Hippocampal formation (tissue), 2 donors: ENCODE measurements at regions not wholly inside any gene's neighbourhood (a gene's known extent, or its start where the extent isn't known, plus 50 kb on each side); places are given as distances from the start of the nearest gene placed in this dataset.

ENCODE experiments used
- DNase-seq, 2 donors: peaks; one replicate each; lab custom pipeline; 2025; lab: John Stamatoyannopoulos, UW

DNA sequence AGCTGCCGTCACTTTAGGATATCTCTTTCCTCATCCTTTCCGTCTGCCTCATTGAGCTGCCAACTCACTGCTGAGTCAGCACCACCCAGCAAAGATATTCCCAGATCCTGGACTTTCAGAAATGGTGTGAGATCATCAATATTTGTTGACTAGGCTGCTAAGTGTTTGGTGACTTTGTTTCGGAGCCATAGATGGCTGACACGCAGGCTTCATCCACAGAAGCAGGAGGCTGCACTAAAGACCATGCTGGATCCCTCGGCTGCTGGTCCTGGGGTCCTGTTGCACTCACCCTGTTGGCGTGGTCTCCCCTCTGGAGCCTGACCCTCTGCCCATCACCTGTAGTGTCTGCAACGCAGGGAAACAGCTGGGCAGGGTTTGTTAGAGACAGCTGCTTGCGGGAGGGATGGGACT lies 96.5 kb downstream of the ERMARD start:
- DNase-seq = no peak

DNA sequence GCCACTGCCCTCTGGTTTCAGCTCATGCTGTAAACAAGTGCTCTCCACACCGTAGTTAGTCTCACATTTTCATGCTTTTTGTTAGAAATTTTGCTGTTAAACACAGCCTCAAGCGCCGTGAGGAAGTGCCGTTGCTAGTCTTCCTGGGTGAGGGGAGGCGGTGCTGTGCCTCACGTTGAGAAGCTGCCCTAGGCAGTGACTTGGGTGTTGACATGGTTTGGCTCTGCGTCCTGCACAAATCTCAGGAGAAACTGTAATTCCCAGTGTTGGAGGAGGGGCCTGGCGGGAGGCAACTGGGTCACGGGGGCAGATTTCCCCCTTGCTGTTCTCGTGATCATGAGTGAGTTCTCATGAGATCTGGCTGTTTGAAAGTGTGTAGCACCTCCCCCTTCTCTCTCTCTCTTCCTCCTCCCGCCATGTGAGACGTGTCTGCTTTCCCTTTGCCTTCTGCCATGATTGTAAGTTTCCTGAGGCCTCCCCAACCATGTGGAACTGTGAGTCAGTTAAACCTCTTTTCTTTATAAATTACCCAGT lies 95.8 kb downstream of the ERMARD start:
- no peak for DNase-seq

GRCh38 chr6:169846286-169847056 lies 95.0 kb downstream of the ERMARD start:
- DNase-seq = no peak

DNA sequence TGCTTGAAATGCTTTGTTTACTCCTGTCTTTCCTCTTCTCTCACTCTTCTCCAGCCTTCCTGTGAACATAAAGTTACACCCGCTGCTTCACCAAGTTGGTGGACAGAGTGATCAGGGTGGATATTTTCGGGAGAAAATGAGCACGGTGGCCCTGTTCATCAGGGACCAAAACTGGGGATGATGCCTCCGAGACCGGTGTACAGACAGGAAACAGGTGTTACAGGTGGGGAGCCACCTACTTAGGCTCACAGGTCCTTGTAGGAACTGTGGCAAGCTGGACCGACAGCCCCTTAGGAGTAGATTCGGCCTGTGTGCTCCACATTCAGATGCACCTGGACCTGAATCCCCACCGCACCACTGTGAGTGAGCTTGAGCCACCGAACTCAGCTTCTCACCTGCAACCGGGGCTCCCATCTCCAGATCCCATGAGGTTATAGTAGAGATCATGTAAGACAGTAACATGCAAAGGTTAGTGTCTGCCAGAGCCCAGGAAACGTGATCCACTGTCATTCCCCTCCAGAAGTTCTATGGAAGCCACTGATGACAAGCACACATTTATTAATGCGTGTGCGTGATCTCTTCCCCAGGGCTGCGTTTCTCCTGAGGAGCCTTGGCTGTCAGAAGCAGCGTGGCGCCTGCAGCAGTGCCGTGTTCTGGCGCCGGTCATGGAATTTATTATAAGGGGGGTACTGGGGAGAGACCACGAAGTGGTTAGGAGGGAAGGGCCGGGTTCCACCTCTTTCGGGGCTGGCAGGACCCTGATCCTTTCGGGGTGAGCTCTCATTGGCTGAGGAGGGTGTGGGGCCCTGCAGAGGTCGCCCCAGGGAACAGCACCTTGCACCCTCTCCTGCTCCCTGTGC lies 94.2 kb downstream of the ERMARD start:
- DNase-seq = no peak

DNA sequence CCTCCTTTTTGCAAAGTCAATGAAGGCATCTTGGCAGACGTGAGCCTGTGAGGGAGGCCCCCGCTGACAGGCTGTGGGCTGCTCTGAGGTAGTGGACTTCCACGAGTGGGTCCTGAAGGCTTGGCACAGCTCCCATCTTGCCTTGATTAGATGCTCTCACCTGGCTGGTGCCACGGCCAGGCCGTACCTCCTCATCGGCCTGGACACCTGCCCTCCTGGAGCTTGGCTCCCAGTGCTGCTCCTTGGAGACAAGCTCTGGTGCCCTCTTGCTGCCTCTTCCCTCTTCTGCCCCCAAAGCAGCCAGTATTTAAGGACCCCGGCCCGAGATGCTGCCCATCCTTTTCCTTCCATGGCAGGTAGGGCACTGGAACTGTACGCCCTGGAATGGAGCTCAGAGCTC lies 93.5 kb downstream of the ERMARD start:
- no peak for DNase-seq

- no peak for DNase-seq
These were observed 92.6 kb downstream of the ERMARD start for GRCh38 chr6:169843991-169844390.

- no peak for DNase-seq
These were observed 91.7 kb downstream of the ERMARD start for GRCh38 chr6:169843110-169843509.

DNA sequence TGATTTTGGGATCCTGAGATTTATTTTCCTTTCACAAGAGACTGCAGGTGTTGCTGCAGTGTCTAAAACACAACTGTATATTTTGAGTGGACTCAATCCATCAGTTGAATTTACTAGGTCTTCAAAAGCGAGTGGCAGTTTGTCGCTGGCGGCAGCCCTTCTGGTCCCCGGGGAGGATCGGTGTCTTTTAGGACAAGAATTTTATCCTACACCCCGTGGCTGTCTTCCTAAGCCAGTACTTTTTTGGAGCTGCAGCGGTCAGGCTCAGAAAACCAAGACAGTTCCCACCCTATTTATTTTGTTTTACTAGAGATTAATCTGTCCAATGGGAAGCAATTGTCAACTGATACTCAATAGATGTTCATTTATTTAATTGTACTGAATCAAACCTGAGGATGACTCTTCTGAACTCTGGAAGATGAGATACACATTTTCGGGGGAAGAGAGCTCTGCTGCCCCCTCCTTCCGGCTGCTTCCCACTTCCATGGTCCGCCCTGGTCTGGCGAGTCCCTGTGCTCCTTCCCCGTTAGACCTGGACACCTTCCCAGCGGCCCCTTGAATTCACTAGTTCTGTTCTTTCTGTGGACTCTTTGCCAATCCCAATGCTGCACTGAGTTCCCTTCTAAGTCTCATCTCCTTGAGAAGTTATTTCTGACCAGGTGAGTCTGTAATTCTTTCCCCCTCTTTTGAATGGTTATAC lies 90.6 kb downstream of the ERMARD start:
- DNase-seq = no peak

- DNase-seq = no peak
These were observed 89.8 kb downstream of the ERMARD start for GRCh38 chr6:169841251-169841650.

- DNase-seq = no peak
These were observed 88.6 kb downstream of the ERMARD start for GRCh38 chr6:169839898-169840631.

- DNase-seq = no peak
These were observed 88.1 kb downstream of the ERMARD start for GRCh38 chr6:169839493-169839892.

DNA sequence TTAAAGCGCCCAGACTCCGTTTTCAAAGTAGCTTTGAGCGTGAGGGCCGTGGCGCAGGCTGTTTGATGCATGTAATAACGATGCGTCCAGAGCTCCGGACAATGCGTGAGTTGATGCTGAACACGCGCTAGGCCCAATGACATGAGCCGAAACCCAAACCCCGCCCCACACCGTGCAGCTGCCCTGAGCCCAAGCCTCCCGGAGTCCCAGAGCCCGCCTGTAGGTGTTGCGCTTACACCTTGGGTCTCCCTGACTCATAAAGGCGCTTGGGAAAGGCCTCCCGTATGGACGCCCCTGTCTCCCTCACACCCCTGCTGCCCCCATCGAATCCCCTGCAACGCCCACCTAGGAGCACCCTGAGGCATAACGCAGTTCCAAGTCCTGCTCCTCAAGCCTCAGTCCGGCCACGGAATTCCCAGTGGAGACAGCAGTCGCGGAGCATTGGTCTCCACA lies 87.6 kb downstream of the ERMARD start:
- no peak for DNase-seq

DNA sequence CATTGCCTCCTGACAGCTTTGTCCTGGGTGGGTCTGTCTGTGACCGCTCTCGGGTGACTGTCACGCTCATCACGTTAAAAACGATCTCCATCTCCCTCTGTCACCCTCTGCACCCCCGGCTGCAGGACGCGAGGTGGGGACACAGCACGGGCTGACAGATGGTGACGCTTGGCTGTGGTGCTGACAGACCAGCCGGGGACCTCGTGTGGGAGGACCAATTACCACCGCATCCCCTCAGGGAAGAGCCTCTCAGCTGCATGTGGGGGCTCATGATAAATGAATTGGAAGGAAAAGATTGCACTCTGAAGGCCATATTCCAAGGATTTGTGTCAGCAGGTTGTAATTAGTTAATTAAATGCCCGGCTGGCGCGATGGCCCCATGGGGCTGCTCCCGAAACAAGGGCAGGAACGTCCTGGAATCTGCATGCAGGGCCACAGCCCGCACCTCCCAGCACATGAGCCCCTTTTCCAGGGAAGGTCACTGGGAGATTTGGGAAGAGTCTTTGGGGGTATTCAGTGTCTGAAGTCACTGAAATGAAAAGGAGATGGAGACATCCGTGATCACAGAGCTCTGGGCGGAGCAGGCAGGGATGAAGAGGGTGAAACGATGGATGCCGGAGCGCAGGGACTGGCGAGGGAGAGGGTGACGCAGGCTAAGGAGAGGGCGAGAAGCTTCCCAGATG lies 87.1 kb downstream of the ERMARD start:
- DNase-seq = no peak

- no peak for DNase-seq
These were observed 86.3 kb downstream of the ERMARD start for GRCh38 chr6:169837529-169838250.

DNA sequence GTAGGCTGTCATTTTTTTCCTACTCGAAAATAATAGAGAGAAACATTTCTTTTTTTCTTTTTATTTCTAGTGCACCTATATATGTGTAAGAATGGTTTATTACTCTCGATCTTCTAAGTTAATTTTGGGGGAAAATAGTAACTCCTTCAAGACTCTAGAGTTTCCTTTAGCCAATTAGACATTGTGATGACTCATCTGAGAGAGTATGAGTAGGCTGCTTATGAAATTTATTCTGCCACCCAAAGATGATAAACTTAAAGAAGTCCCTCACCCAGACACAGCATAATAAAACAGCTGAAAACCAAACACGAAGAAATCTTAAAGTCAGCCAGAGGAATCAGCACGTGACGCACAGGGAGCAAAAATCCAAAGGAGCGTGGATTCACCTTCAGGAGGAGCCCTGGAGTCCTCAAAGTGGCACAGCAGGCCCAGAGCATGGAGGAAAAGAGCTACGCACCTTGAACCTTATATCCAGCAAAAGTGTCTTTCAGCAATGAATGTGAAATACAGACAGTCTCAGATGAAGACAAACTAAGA lies 81.9 kb downstream of the ERMARD start:
- DNase-seq = no peak

- no peak for DNase-seq
These were observed 81.0 kb downstream of the ERMARD start for GRCh38 chr6:169832247-169832948.

GRCh38 chr6:169831450-169832246 lies 80.2 kb downstream of the ERMARD start:
- peak; percentile 53 to 71 for DNase-seq
